ENCODE measurements at regions not wholly inside any gene's neighbourhood (a gene's known extent, or its start where the extent isn't known, plus 50 kb on each side); places are given as distances from the start of the nearest gene placed in this dataset.
"Not testable (repeated sequence)": the region's sequence is repeated elsewhere in the genome, so short reads cannot be mapped to it uniquely, and the experiment has no call there.

DNA sequence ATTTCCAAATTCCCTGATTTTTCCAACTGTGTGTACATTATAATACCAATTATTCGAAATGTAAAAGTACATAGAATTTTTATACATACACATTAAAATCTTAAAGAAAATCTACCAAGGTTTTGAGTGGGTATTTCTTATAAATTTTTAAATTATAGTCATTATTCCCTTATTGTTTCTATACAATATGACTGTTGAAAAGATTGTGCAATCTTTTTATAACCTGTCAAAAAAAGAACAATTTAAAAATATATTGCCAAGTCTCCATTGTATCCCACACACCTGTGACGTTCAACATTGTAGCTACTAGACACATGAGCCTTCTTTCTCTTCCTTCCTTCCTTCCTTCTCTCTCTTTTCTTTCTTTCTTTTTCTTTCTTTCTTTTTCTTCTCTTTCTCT is 473.2 kb upstream of the CHRM3 start:
- Histone ChIP-seq H3K4me3 (ENCODE audit: low read depth, low read length) (no peak overlapping the region), H3K36me3 (no peaks in the 10 kb centered on the region), H3K9me3 (no peaks in the 10 kb centered on the region), H3K27me3 (no peaks in the 10 kb centered on the region), H3K4me1 (no peaks in the 10 kb centered on the region)
- DNase-seq: no peak
- TF ChIP-seq, protein P1, sequence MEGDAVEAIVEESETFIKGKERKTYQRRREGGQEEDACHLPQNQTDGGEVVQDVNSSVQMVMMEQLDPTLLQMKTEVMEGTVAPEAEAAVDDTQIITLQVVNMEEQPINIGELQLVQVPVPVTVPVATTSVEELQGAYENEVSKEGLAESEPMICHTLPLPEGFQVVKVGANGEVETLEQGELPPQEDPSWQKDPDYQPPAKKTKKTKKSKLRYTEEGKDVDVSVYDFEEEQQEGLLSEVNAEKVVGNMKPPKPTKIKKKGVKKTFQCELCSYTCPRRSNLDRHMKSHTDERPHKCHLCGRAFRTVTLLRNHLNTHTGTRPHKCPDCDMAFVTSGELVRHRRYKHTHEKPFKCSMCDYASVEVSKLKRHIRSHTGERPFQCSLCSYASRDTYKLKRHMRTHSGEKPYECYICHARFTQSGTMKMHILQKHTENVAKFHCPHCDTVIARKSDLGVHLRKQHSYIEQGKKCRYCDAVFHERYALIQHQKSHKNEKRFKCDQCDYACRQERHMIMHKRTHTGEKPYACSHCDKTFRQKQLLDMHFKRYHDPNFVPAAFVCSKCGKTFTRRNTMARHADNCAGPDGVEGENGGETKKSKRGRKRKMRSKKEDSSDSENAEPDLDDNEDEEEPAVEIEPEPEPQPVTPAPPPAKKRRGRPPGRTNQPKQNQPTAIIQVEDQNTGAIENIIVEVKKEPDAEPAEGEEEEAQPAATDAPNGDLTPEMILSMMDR (IDR thresholded peaks at IDR 0.05; ENCODE audit: low read depth, low read length): no peak

- Histone ChIP-seq H3K9me3 (no peaks in the 10 kb centered on the region), H3K27me3 (no peaks in the 10 kb centered on the region), H3K4me3 (ENCODE audit: low read depth, low read length) (no peak overlapping the region), H3K36me3 (no peaks in the 10 kb centered on the region), H3K4me1 (no peaks in the 10 kb centered on the region)
- no peak for DNase-seq
- TF ChIP-seq, protein P1 (IDR thresholded peaks at IDR 0.05; ENCODE audit: low read depth, low read length): no peak
These were observed 474.2 kb upstream of the CHRM3 start for GRCh38 chr1:238912148-238912547.

GRCh38 chr1:238902752-238903151 is 483.6 kb upstream of the CHRM3 start:
- not testable (repeated sequence) for H3K36me3 ChIP-seq; H3K9me3 ChIP-seq; H3K4me1 ChIP-seq; DNase-seq; H3K4me3 ChIP-seq (ENCODE audit: low read depth, low read length); H3K27me3 ChIP-seq

GRCh38 chr1:238900334-238900865 is 486.0 kb upstream of the CHRM3 start:
- no peak for DNase-seq
- no peaks in the 10 kb centered on the region for H3K36me3 ChIP-seq
- TF ChIP-seq, protein P1 (IDR thresholded peaks at IDR 0.05; ENCODE audit: low read depth, low read length): no peak
- H3K4me1 ChIP-seq: no peaks in the 10 kb centered on the region
- H3K27me3 ChIP-seq: no peaks in the 10 kb centered on the region
- H3K4me3 ChIP-seq (ENCODE audit: low read depth, low read length): no peak overlapping the region
- H3K9me3 ChIP-seq: no peaks in the 10 kb centered on the region

DNA sequence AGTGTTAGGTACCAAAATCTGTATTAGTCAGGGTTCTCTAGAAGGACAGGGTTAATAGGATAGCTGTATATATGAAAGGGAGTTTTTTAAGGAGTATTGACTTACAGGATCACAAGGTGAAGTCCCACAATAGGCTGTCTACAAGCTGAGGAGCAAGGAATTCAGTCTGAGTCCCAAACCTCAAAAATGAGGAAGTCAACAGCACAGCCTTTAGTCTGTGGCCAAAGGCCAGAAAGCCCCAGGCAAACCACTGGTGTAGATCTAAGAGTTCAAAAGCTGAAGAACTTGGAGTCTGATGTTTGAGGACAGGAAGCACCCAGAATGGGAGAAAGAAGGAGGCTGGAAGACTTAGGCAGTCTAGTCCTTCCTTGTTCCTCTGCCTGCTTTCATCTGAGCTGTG is 487.5 kb upstream of the CHRM3 start:
- TF ChIP-seq, protein P1 (IDR thresholded peaks at IDR 0.05; ENCODE audit: low read depth, low read length): no peak
- no peaks in the 10 kb centered on the region for H3K27me3 ChIP-seq
- no peaks in the 10 kb centered on the region for H3K4me1 ChIP-seq
- no peak for DNase-seq
- H3K9me3 ChIP-seq: no peaks in the 10 kb centered on the region
- H3K36me3 ChIP-seq: no peaks in the 10 kb centered on the region
- no peak overlapping the region for H3K4me3 ChIP-seq (ENCODE audit: low read depth, low read length)

GRCh38 chr1:238895911-238896310 is 490.5 kb upstream of the CHRM3 start:
- no peaks in the 10 kb centered on the region for H3K36me3 ChIP-seq
- TF ChIP-seq, protein P1 (IDR thresholded peaks at IDR 0.05; ENCODE audit: low read depth, low read length): no peak
- no peaks in the 10 kb centered on the region for H3K4me1 ChIP-seq
- no peaks in the 10 kb centered on the region for H3K9me3 ChIP-seq
- H3K4me3 ChIP-seq (ENCODE audit: low read depth, low read length): no peak overlapping the region
- DNase-seq: no peak
- no peaks in the 10 kb centered on the region for H3K27me3 ChIP-seq

DNA sequence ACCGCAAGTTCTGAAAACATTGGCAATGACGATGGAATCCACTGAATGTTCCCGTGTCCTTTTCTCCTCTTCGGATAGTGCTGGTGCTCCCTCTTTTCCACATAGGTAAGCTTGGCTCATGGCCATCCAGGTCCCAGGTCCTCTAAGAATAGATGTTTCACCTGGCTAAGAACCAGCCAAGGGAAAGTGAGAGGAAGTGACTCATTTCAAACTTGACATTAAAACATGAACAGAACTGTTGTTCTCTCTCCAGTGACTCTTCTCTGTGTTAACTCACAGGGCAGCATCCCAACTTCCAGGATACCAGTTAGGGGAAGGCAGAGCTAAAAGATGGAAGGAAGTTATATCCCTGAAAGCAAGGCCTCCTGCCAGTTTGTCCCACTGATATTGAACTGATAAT is 493.8 kb upstream of the CHRM3 start:
- Histone ChIP-seq H3K4me3 (ENCODE audit: low read depth, low read length) (no peak overlapping the region), H3K4me1 (no peaks in the 10 kb centered on the region), H3K36me3 (no peaks in the 10 kb centered on the region), H3K9me3 (no peaks in the 10 kb centered on the region), H3K27me3 (no peaks in the 10 kb centered on the region)
- DNase-seq: no peak
- TF ChIP-seq, protein P1 (IDR thresholded peaks at IDR 0.05; ENCODE audit: low read depth, low read length): no peak

Measured in BE2C (cell line).